ENCODE measurements at regions not wholly inside any gene's neighbourhood (a gene's known extent, or its start where the extent isn't known, plus 50 kb on each side); places are given as distances from the start of the nearest gene placed in this dataset.

GRCh38 chr1:57798543-57798942 is 374.7 kb upstream of the DAB1 start:
- Histone ChIP-seq H2AFZ (ENCODE audit: low read length) (no peak overlapping the region), H3K4me3 (ENCODE audit: insufficient read depth, low read length) (no peak overlapping the region), H3K27me3 (ENCODE audit: insufficient read depth, low read length) (no peaks in the 10 kb centered on the region), H3K4me2 (ENCODE audit: insufficient read depth, low read length) (no peak overlapping the region), H3K36me3 (ENCODE audit: insufficient read depth, low read length) (no peaks in the 10 kb centered on the region), H3K79me2 (ENCODE audit: insufficient read depth, low read length) (no peaks in the 10 kb centered on the region), H3K4me1 (ENCODE audit: insufficient read depth, low read length) (no peaks in the 10 kb centered on the region), H3K27ac (ENCODE audit: low read depth, low read length) (no peak overlapping the region), H4K20me1 (ENCODE audit: insufficient read depth, low read length) (no peaks in the 10 kb centered on the region), H3K9me3 (ENCODE audit: low read depth, low read length) (peaks cover 2% of the 10 kb centered on the region)
- TF ChIP-seq CTCF (IDR thresholded peaks at IDR 0.05; ENCODE audit: extremely low read depth, low read depth, low read length), result no peak
- DNase-seq (ENCODE audit: insufficient read length, low spot score, missing footprints), result no peak

- Histone ChIP-seq H3K4me1 (ENCODE audit: insufficient read depth, low read length) (no peaks in the 10 kb centered on the region), H3K4me2 (ENCODE audit: insufficient read depth, low read length) (no peak overlapping the region), H3K36me3 (ENCODE audit: insufficient read depth, low read length) (no peaks in the 10 kb centered on the region), H3K27me3 (ENCODE audit: insufficient read depth, low read length) (no peaks in the 10 kb centered on the region), H3K27ac (ENCODE audit: low read depth, low read length) (no peak overlapping the region), H3K9me3 (ENCODE audit: low read depth, low read length) (peaks cover 2% of the 10 kb centered on the region), H2AFZ (ENCODE audit: low read length) (no peak overlapping the region), H4K20me1 (ENCODE audit: insufficient read depth, low read length) (no peaks in the 10 kb centered on the region), H3K4me3 (ENCODE audit: insufficient read depth, low read length) (no peak overlapping the region), H3K79me2 (ENCODE audit: insufficient read depth, low read length) (no peaks in the 10 kb centered on the region)
- TF ChIP-seq CTCF (IDR thresholded peaks at IDR 0.05; ENCODE audit: extremely low read depth, low read depth, low read length), result no peak
- no peak for DNase-seq (ENCODE audit: insufficient read length, low spot score, missing footprints)
These were observed 373.2 kb upstream of the DAB1 start for GRCh38 chr1:57797084-57797483.

GRCh38 chr1:57796616-57797015 is 372.8 kb upstream of the DAB1 start:
- no peaks in the 10 kb centered on the region for H3K27me3 ChIP-seq (ENCODE audit: insufficient read depth, low read length)
- no peak overlapping the region for H3K4me3 ChIP-seq (ENCODE audit: insufficient read depth, low read length)
- no peak for TF ChIP-seq CTCF (IDR thresholded peaks at IDR 0.05; ENCODE audit: extremely low read depth, low read depth, low read length)
- H3K4me2 ChIP-seq (ENCODE audit: insufficient read depth, low read length), result no peak overlapping the region
- H3K27ac ChIP-seq (ENCODE audit: low read depth, low read length), result no peak overlapping the region
- H3K36me3 ChIP-seq (ENCODE audit: insufficient read depth, low read length), result no peaks in the 10 kb centered on the region
- no peak overlapping the region for H2AFZ ChIP-seq (ENCODE audit: low read length)
- no peaks in the 10 kb centered on the region for H3K79me2 ChIP-seq (ENCODE audit: insufficient read depth, low read length)
- no peaks in the 10 kb centered on the region for H4K20me1 ChIP-seq (ENCODE audit: insufficient read depth, low read length)
- H3K4me1 ChIP-seq (ENCODE audit: insufficient read depth, low read length), result no peaks in the 10 kb centered on the region
- no peak for DNase-seq (ENCODE audit: insufficient read length, low spot score, missing footprints)
- H3K9me3 ChIP-seq (ENCODE audit: low read depth, low read length), result peaks cover 2% of the 10 kb centered on the region

GRCh38 chr1:57795886-57796285 is 372.0 kb upstream of the DAB1 start:
- no peak overlapping the region for H3K4me2 ChIP-seq (ENCODE audit: insufficient read depth, low read length)
- no peaks in the 10 kb centered on the region for H3K79me2 ChIP-seq (ENCODE audit: insufficient read depth, low read length)
- H2AFZ ChIP-seq (ENCODE audit: low read length), result no peak overlapping the region
- TF ChIP-seq CTCF (IDR thresholded peaks at IDR 0.05; ENCODE audit: extremely low read depth, low read depth, low read length), result no peak
- H3K27ac ChIP-seq (ENCODE audit: low read depth, low read length), result no peak overlapping the region
- no peaks in the 10 kb centered on the region for H4K20me1 ChIP-seq (ENCODE audit: insufficient read depth, low read length)
- no peaks in the 10 kb centered on the region for H3K36me3 ChIP-seq (ENCODE audit: insufficient read depth, low read length)
- H3K4me3 ChIP-seq (ENCODE audit: insufficient read depth, low read length), result no peak overlapping the region
- H3K4me1 ChIP-seq (ENCODE audit: insufficient read depth, low read length), result no peaks in the 10 kb centered on the region
- H3K27me3 ChIP-seq (ENCODE audit: insufficient read depth, low read length), result no peaks in the 10 kb centered on the region
- peaks cover 2% of the 10 kb centered on the region for H3K9me3 ChIP-seq (ENCODE audit: low read depth, low read length)
- no peak for DNase-seq (ENCODE audit: insufficient read length, low spot score, missing footprints)
